Astrocyte of the spinal cord (primary cell): ENCODE measurements at regions not wholly inside any gene's neighbourhood (a gene's known extent, or its start where the extent isn't known, plus 50 kb on each side); places are given as distances from the start of the nearest gene placed in this dataset.
A peak's percentile ranks its signal among the peaks of the same experiment; 100 is the strongest.

Source experiments
- DNase-seq: peaks from one replicate; pipeline ENCODE4 v3.0.0; 2011; ENCODE audit warnings: low read depth, low spot score
- H3K4me3 ChIP-seq: 2 replicates; pipeline ENCODE4 v1.5.1; 2011; ENCODE audit warnings: low read depth, mild to moderate bottlenecking, low read length, moderate library complexity
- in situ Hi-C: cut with HindIII; loops from 2 replicates; pipeline ENCODE4 v1.10.0; 2017; ENCODE audit warnings: low sequenced_read_pairs
- TF ChIP-seq, protein P1 (sequence below): IDR thresholded peaks from 2 replicates; pipeline ENCODE4 v1.5.1; 2012; ENCODE audit warnings: low read depth, mild to moderate bottlenecking, low read length, inconsistent platforms

- TF ChIP-seq, protein P1, sequence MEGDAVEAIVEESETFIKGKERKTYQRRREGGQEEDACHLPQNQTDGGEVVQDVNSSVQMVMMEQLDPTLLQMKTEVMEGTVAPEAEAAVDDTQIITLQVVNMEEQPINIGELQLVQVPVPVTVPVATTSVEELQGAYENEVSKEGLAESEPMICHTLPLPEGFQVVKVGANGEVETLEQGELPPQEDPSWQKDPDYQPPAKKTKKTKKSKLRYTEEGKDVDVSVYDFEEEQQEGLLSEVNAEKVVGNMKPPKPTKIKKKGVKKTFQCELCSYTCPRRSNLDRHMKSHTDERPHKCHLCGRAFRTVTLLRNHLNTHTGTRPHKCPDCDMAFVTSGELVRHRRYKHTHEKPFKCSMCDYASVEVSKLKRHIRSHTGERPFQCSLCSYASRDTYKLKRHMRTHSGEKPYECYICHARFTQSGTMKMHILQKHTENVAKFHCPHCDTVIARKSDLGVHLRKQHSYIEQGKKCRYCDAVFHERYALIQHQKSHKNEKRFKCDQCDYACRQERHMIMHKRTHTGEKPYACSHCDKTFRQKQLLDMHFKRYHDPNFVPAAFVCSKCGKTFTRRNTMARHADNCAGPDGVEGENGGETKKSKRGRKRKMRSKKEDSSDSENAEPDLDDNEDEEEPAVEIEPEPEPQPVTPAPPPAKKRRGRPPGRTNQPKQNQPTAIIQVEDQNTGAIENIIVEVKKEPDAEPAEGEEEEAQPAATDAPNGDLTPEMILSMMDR: no peak
- DNase-seq: no peak
- in situ Hi-C loops: no loop called here
These were observed 72.5 kb upstream of the AMPD3 start for GRCh38 chr11:10382518-10382917.

DNA sequence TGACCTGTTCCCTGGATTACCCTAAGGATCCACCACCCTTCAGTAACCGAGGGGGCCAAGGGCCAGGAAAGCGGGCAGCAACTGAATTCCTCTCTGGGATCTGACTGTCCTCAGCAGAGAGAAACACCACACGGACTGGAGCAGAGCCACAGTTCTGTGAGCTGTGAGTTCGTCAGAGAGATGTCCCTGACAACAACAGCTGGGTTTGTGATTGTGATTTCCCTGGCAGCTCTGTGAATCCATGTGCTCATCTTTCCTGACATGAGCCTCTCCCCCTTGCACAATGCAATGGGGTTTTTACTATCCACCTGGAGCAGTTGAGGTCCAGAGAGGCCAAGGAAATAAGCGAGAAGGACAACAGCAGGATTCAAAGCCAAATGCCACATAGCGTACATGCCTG, 69.4 kb upstream of the AMPD3 start:
- no peak overlapping the region for H3K4me3 ChIP-seq
- in situ Hi-C loops: no loop called here
- no peak for DNase-seq
- TF ChIP-seq, protein P1: no peak

More at GRCh38 chr11:10382518-10382917, 72.5 kb upstream of the AMPD3 start:
- H3K4me3 ChIP-seq: no peak overlapping the region

- no peak for DNase-seq
- no peak overlapping the region for H3K4me3 ChIP-seq
- in situ Hi-C loops: no loop called here
- TF ChIP-seq, protein P1: no peak
These were observed 68.7 kb upstream of the AMPD3 start for GRCh38 chr11:10386361-10386760.

DNA sequence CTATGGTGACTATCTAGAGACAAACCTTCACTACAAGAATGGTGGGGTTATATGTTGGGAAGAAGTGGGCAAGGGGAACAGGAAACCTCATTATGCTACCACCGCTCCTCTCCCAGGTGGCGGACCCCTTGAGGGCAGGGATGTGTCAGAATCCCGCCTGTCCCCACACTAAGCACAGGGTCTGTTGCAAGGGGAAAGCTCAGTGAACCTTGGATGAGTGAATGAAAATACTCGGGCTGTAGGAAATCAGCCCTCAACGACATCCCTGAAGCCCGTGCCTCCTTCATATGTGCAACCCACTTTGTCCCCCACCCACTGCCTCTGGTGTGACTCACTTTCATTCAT, 68.2 kb upstream of the AMPD3 start:
- no peak for DNase-seq
- H3K4me3 ChIP-seq: no peak overlapping the region
- in situ Hi-C loops: no loop called here
- TF ChIP-seq, protein P1: no peak

DNA sequence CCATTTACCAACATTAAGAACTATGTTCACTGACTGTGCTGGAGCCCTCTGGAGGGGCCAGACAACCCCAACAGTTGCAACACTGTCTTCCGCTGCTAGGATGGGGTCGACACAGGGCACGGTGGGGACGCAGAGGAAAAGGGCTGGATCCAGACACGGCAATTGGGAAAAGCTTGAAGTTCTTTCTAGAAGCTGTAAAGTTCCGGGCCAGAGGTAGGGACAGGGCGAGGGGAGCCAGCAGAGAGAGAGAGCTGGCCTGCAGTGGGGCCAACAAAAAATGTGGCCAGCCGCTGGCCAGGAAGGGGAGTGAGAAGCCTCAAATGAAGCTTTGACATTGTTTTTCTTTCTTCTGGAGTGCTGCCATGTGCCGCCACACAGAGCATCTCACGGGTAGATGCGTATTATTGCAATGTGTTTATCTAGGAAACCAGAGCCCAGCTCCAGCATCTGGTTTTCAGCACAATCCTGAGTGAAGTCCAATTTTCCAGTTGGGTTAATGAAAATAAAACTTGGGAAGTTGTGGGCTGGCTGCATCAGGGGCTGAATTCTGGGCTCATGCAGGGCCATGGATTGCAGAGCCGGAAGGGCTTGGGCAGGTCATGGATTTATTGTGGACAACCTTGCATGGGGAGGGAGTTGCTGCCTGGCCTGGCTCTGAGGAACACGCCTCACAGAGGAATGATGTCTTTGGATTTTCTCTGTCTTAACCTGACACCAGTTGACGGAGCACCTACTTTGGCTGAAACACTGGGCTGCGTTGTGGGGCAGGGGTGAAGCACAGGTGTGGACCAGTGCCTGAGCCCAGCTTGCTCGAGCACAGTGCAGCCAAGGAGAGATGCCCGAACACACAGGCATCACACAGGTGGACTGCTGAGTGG, 67.6 kb upstream of the AMPD3 start:
- TF ChIP-seq, protein P1: no peak
- DNase-seq: peak; percentile 95
- in situ Hi-C loops: no loop called here
- no peak overlapping the region for H3K4me3 ChIP-seq

DNA sequence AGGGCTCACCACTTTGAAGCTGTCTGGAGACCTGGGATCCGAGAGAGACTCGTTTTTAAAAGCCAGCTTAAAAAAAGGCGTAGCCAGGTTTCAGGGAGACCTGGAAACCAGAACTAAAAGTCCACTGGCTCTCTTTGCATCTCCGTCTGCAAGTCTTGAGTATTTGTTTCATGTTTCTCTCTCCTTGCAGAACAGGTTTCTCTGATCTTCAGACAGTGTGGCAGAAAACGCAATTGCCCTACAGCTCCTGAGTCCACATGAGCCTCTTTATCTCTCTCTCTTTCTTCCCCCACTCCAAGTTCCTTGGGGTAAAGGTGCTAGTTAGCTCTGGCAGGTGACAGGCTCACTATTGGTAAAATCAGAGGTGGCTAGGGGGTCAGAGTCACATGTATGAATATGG, 67.0 kb upstream of the AMPD3 start:
- TF ChIP-seq, protein P1: no peak
- in situ Hi-C loops: no loop called here
- H3K4me3 ChIP-seq: no peak overlapping the region
- DNase-seq: no peak
